ENCODE measurements at regions not wholly inside any gene's neighbourhood (a gene's known extent, or its start where the extent isn't known, plus 50 kb on each side); places are given as distances from the start of the nearest gene placed in this dataset.

DNA sequence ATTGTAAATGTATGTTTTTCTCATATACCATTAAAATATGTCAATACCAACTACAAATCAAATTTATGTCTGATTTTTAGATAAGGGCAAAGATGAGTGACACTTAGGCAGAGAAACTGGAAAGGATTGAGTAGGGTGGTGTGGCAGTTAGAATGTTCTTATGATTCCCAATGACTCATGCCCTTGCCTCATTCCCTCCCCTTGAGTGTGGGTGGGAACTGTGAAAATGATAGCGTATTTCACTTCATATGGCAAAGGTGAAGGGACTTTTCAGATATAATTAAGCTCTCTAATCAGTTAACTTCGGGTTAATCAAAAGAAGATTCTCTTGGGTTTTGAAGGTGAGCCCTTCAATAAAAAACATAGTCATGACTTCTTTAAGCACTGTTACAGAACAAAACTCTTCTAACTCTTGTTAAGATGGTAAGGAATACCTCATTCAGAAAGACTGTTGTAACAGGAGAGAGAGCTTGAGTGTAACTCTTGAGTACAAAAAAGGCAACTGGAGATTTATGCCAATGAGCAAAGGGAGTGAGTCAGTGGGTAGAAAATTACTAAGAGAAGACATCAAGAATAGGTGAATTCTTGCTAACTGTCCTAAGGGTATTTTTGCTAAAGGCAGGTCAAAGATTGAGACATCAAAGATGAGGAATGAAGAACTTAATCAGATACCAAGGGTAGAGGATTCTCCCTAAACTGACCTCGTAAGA lies 329.5 kb downstream of the KCTD8 start:
- no peak overlapping the region for H3K4me3 Mint-ChIP-seq
- H3K36me3 Mint-ChIP-seq: no peaks in the 10 kb centered on the region
- no peak for ATAC-seq
- no peaks in the 10 kb centered on the region for H3K27me3 Mint-ChIP-seq
- no peak for DNase-seq (ENCODE audit: low spot score)
- no peak overlapping the region for H3K27ac Mint-ChIP-seq
- no peaks in the 10 kb centered on the region for H3K4me1 Mint-ChIP-seq (ENCODE audit: low read depth in 2 of 2)
- no peaks in the 10 kb centered on the region for H3K9me3 Mint-ChIP-seq

DNA sequence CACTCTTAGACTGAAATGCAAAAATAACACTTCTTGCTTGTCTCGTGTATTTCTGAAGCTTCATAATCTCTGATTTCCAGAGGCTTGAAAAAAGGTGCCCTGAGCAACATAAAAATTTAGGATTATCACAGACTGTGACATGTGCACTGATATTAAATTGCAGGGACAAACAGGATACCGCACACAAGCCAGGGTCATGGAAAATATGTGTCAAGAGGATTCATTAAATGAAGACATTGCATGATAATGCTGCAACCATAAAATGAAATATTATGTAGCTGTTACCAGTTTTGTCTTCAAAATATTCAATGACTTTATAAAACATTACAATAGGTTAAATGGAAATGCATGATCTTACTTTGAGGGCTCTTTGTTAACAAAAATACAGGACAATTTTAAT lies 328.0 kb downstream of the KCTD8 start:
- no peak overlapping the region for H3K27ac Mint-ChIP-seq
- peaks cover 6% of the 10 kb centered on the region for H3K9me3 Mint-ChIP-seq
- DNase-seq (ENCODE audit: low spot score): no peak
- H3K4me3 Mint-ChIP-seq: no peak overlapping the region
- no peaks in the 10 kb centered on the region for H3K36me3 Mint-ChIP-seq
- H3K27me3 Mint-ChIP-seq: no peaks in the 10 kb centered on the region
- no peak for ATAC-seq
- no peaks in the 10 kb centered on the region for H3K4me1 Mint-ChIP-seq (ENCODE audit: low read depth in 2 of 2)

GRCh38 chr4:44121210-44121609 lies 327.4 kb downstream of the KCTD8 start:
- Mint-ChIP-seq H3K27ac (no peak overlapping the region), H3K9me3 (peaks cover 6% of the 10 kb centered on the region), H3K4me3 (no peak overlapping the region), H3K36me3 (no peaks in the 10 kb centered on the region), H3K27me3 (no peaks in the 10 kb centered on the region), H3K4me1 (ENCODE audit: low read depth in 2 of 2) (no peaks in the 10 kb centered on the region)
- ATAC-seq (no peak), DNase-seq (ENCODE audit: low spot score) (no peak)

Measured in natural killer cell treated with Interleukin-12 subunit alpha and Interleukin-12 subunit beta and Interleukin-15 and Interleukin-18, amount 100 ng/mL, for 72 hours (primary cell).